Left renal cortex interstitium (tissue), 4 donors: ENCODE measurements at regions not wholly inside any gene's neighbourhood (a gene's known extent, or its start where the extent isn't known, plus 50 kb on each side); places are given as distances from the start of the nearest gene placed in this dataset.
"Not testable (repeated sequence)": the region's sequence is repeated elsewhere in the genome, so short reads cannot be mapped to it uniquely, and the experiment has no call there.

Experiments
- DNase-seq, 4 donors: peaks; one replicate each; pipeline ENCODE4 v3.0.0-alpha.2; 2013; ENCODE audit warnings: low read depth in 4 of 4, low spot score in 2 of 4, missing footprints in 1 of 4

- no peak for DNase-seq
Measured at GRCh38 chr6:4242601-4243000, 107.2 kb upstream of the ECI2 start.

- no peak for DNase-seq
Measured at GRCh38 chr6:4240148-4240547, 104.8 kb upstream of the ECI2 start.

GRCh38 chr6:4225161-4225872 lies 89.9 kb upstream of the ECI2 start:
- no peak for DNase-seq

GRCh38 chr6:4224067-4224978 lies 88.9 kb upstream of the ECI2 start:
- DNase-seq: no peak

GRCh38 chr6:4220558-4220957 lies 85.2 kb upstream of the ECI2 start:
- no peak for DNase-seq

- DNase-seq: not testable (repeated sequence)
Measured at GRCh38 chr6:4218619-4219317, 83.4 kb upstream of the ECI2 start.

GRCh38 chr6:4212588-4212987 lies 77.2 kb upstream of the ECI2 start:
- no peak for DNase-seq

GRCh38 chr6:4210629-4211419 lies 75.4 kb upstream of the ECI2 start:
- DNase-seq: peak in 1 of 4 donors; percentile 23

- no peak for DNase-seq
Measured at GRCh38 chr6:4209196-4209595, 73.8 kb upstream of the ECI2 start.

GRCh38 chr6:4208158-4208557 lies 72.8 kb upstream of the ECI2 start:
- DNase-seq: no peak

GRCh38 chr6:4203642-4204417 lies 68.5 kb upstream of the ECI2 start:
- not testable (repeated sequence) for DNase-seq

GRCh38 chr6:4192627-4193026 lies 57.3 kb upstream of the ECI2 start:
- DNase-seq: no peak

GRCh38 chr6:4192173-4192572 lies 56.8 kb upstream of the ECI2 start:
- no peak for DNase-seq

GRCh38 chr6:4191271-4191721 lies 55.9 kb upstream of the ECI2 start:
- no peak for DNase-seq

- no peak for DNase-seq
Measured at GRCh38 chr6:4189249-4189648, 53.9 kb upstream of the ECI2 start.

- no peak for DNase-seq
Measured at GRCh38 chr6:4188801-4189200, 53.4 kb upstream of the ECI2 start.

GRCh38 chr6:4187480-4187879 lies 52.1 kb upstream of the ECI2 start:
- DNase-seq: no peak

GRCh38 chr6:4186385-4186784 lies 51.0 kb upstream of the ECI2 start:
- no peak for DNase-seq

GRCh38 chr6:4185846-4186245 lies 50.5 kb upstream of the ECI2 start:
- no peak for DNase-seq

GRCh38 chr6:4185419-4185818 lies 50.0 kb upstream of the ECI2 start:
- no peak for DNase-seq
